Heart left ventricle (tissue), 13 donors: ENCODE measurements at regions not wholly inside any gene's neighbourhood (a gene's known extent, or its start where the extent isn't known, plus 50 kb on each side); places are given as distances from the start of the nearest gene placed in this dataset.

Experiments
- POLR2A ChIP-seq, 2 donors: fragments of 450-650 bp; IDR thresholded peaks; one replicate each; pipeline ENCODE4 v1.6.1; 2017; ENCODE audit warnings: antibody characterized with exemption in 2 of 2, mild to moderate bottlenecking in 2 of 2, moderate library complexity in 2 of 2
- TF ChIP-seq, protein P1 (sequence below), 12 donors: fragments of 200-600 bp; sonication (generic) in 4 of 12; IDR thresholded peaks; one replicate each; pipeline versions ENCODE4 v1.5.0 to v1.8.0; 2018 to 2022; ENCODE audit warnings: antibody characterized with exemption in 12 of 12, mild to moderate bottlenecking in 5 of 12
- donor health status: ischemic (EF 13 %, LVEDD 7.1; RV severe dilation, severe dysfunction).
- donor health status: DM: no; HTN: yes; CAD: no.
- donor health status: DM: no; HTN: no; CAD: no.
- donor health status: ischemic (EF 25% LVEDD 6.9; RV normal size, moderate dysfunction).
- donor health status: ischemic (EF 25% LVEDD 5.7; RV mildly dilated, moderate dysfunction).
- donor health status: ischemic (EF 35%, LVEDD 5.7; RV mildly dilated, moderate dysfunction).
- donor health status: nonischemic (EF 11% LVEDD 7.7; RV severe dilation, severe dysfunction).
- donor health status: DM: yes; HTN: yes; CAD: no.
- donor health status: PGD.
- donor health status: ischemic (EF 29% LVEDD 5.4; RV normal size, mild dysfunction).
- donor health status: nonischemic (EF 23%, LVEDD 6.1; RV moderate dilation, normal function).

DNA sequence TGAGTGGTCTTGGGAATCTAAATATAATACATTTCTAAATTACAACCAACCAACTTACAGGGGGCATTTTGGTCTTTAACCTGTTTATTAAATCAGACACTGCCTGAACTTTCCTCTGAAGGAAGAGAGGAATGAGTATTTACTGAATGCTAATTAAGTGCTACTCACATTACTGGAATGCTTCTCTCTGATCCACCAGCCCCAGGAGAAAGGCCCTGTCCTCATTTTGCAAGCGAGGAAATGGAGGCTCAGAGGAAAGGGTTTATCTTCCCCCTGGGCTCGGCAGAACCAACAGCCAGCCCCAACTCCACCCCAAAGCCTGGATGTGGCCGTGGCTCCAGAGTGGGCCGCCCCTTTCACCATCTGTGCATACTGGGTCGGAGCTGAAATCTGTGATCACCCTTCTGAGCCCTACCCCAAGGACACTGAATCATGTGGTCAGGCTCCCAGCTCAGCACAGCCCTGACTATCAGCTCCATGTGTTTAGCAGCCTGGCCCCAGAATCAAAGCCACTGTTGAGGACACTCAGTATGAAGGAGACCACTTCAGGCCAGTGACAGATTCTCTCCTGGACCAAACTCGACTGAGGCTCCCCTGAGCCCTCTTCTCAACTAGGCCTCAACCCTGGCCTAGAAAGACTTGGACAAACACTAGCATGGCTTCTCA is 56.7 kb upstream of the ENPP6 start:
- TF ChIP-seq, protein P1, sequence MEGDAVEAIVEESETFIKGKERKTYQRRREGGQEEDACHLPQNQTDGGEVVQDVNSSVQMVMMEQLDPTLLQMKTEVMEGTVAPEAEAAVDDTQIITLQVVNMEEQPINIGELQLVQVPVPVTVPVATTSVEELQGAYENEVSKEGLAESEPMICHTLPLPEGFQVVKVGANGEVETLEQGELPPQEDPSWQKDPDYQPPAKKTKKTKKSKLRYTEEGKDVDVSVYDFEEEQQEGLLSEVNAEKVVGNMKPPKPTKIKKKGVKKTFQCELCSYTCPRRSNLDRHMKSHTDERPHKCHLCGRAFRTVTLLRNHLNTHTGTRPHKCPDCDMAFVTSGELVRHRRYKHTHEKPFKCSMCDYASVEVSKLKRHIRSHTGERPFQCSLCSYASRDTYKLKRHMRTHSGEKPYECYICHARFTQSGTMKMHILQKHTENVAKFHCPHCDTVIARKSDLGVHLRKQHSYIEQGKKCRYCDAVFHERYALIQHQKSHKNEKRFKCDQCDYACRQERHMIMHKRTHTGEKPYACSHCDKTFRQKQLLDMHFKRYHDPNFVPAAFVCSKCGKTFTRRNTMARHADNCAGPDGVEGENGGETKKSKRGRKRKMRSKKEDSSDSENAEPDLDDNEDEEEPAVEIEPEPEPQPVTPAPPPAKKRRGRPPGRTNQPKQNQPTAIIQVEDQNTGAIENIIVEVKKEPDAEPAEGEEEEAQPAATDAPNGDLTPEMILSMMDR (IDR thresholded peaks at IDR 0.05) = no peak
- TF ChIP-seq POLR2A (IDR thresholded peaks at IDR 0.05) = no peak
